Smooth muscle cell (in vitro differentiated cells): ENCODE measurements at regions not wholly inside any gene's neighbourhood (a gene's known extent, or its start where the extent isn't known, plus 50 kb on each side); places are given as distances from the start of the nearest gene placed in this dataset.

Experiments
- DNase-seq: peaks from one replicate; lab custom pipeline; 2025; ENCODE audit not compliant: unreplicated experiment; lab: John Stamatoyannopoulos, UW
- H2AFZ ChIP-seq: fragments of 200-600 bp; sonication (generic); 2 replicates; pipeline ENCODE4 v1.6.0; 2016; ENCODE audit warnings: antibody characterized with exemption, low read depth, mild to moderate bottlenecking
- H3F3A ChIP-seq: fragments of 200-600 bp; sonication (generic); 2 replicates; pipeline ENCODE4 v1.6.0; 2017; ENCODE audit warnings: antibody characterized with exemption, low read depth
- H3K27ac ChIP-seq: fragments of 200-600 bp; sonication (generic); 2 replicates; pipeline ENCODE4 v1.5.1; 2016; ENCODE audit warnings: low read depth, mild to moderate bottlenecking
- H3K27me3 ChIP-seq: fragments of 200-600 bp; sonication (generic); 2 replicates; pipeline ENCODE4 v1.6.1; 2016; ENCODE audit warnings: low read depth, mild to moderate bottlenecking
- H3K36me3 ChIP-seq: fragments of 200-600 bp; sonication (generic); 2 replicates; pipeline ENCODE4 v1.5.1; 2016; ENCODE audit warnings: low read depth
- H3K4me1 ChIP-seq: fragments of 200-600 bp; sonication (generic); 2 replicates; pipeline ENCODE4 v1.5.1; 2016; ENCODE audit warnings: low read depth
- H3K4me2 ChIP-seq: fragments of 200-600 bp; sonication (generic); 2 replicates; pipeline ENCODE4 v1.6.0; 2016; ENCODE audit warnings: mild to moderate bottlenecking
- H3K4me3 ChIP-seq: fragments of 200-600 bp; sonication (generic); 2 replicates; pipeline ENCODE4 v1.5.1; 2016; ENCODE audit warnings: mild to moderate bottlenecking
- H3K79me2 ChIP-seq: fragments of 200-600 bp; sonication (generic); 2 replicates; pipeline ENCODE4 v1.6.0; 2016; ENCODE audit warnings: low read depth, mild to moderate bottlenecking
- H3K9ac ChIP-seq: fragments of 200-600 bp; sonication (generic); 2 replicates; pipeline ENCODE4 v1.6.0; 2016; ENCODE audit warnings: low read depth
- H3K9me3 ChIP-seq: fragments of 200-600 bp; sonication (generic); replicated peaks from 2 replicates; pipeline ENCODE4 v1.5.1; 2016; ENCODE audit warnings: low read depth
- H4K20me1 ChIP-seq: fragments of 200-600 bp; sonication (generic); 2 replicates; pipeline ENCODE4 v1.6.0; 2016; ENCODE audit warnings: low read depth
- CTCF ChIP-seq: fragments of 200-600 bp; sonication (generic); IDR thresholded peaks from 2 replicates; pipeline ENCODE4 v1.5.1; 2017; ENCODE audit warnings: borderline replicate concordance, mild to moderate bottlenecking, antibody characterized with exemption; ENCODE audit not compliant: insufficient read depth, poor library complexity, severe bottlenecking
- WGBS: methylation state at CpG from one replicate; pipeline ENCODE4 v1.1.7; 2016; ENCODE audit warnings: low lambda C conversion rate; 5-methylcytosine and 5-hydroxymethylcytosine counted together

- Histone ChIP-seq H3K9me3 (no peaks in the 10 kb centered on the region), H2AFZ (no peak overlapping the region), H3K27me3 (no peaks in the 10 kb centered on the region), H3F3A (no peaks in the 10 kb centered on the region), H3K36me3 (no peaks in the 10 kb centered on the region), H3K4me1 (no peaks in the 10 kb centered on the region), H3K79me2 (no peaks in the 10 kb centered on the region), H3K4me2 (no peak overlapping the region), H3K4me3 (no peak overlapping the region), H3K27ac (no peak overlapping the region), H3K9ac (no peak overlapping the region), H4K20me1 (no peaks in the 10 kb centered on the region)
- no peak for TF ChIP-seq CTCF
- DNase-seq: no peak
- 81% methylated on average over 2 of the region's 2 CpGs for WGBS
Measured at GRCh38 chr3:148054999-148055398, 642.7 kb upstream of the AGTR1 start.

GRCh38 chr3:148062590-148062989 is 635.1 kb upstream of the AGTR1 start:
- Histone ChIP-seq H3K4me1 (no peaks in the 10 kb centered on the region), H3K9ac (no peak overlapping the region), H2AFZ (no peak overlapping the region), H3K9me3 (no peaks in the 10 kb centered on the region), H3F3A (no peaks in the 10 kb centered on the region), H3K79me2 (no peaks in the 10 kb centered on the region), H3K4me3 (no peak overlapping the region), H3K4me2 (no peak overlapping the region), H4K20me1 (no peaks in the 10 kb centered on the region), H3K27ac (no peak overlapping the region), H3K36me3 (no peaks in the 10 kb centered on the region), H3K27me3 (no peaks in the 10 kb centered on the region)
- TF ChIP-seq CTCF: no peak
- 91% methylated on average over 1 of the region's 1 CpG for WGBS
- DNase-seq: no peak

DNA sequence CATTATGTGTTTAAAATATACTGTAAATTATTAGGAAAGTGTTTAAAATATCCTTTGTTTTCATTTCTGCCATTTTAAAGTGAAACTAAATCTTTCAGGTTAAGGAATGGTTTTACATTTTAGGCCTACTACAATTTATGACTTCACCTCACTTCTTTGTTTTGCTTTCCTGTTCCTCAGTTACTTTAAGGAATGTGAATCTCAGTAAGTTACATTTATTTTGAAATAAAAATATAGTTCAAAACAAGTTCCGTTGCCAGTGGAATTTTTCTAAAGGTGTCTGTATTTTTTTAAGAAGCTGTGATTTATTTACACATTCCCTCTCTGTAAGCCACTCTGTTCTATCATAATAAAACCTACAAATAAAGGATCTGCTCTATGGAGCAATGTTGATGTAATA is 630.9 kb upstream of the AGTR1 start:
- no peaks in the 10 kb centered on the region for H3K36me3 ChIP-seq
- no peak for TF ChIP-seq CTCF
- H3K4me1 ChIP-seq: no peaks in the 10 kb centered on the region
- H4K20me1 ChIP-seq: no peaks in the 10 kb centered on the region
- H3K9ac ChIP-seq: no peak overlapping the region
- H2AFZ ChIP-seq: no peak overlapping the region
- no peaks in the 10 kb centered on the region for H3K27me3 ChIP-seq
- no peaks in the 10 kb centered on the region for H3F3A ChIP-seq
- no peak overlapping the region for H3K4me2 ChIP-seq
- DNase-seq: no peak
- no peak overlapping the region for H3K27ac ChIP-seq
- H3K9me3 ChIP-seq: no peaks in the 10 kb centered on the region
- H3K4me3 ChIP-seq: no peak overlapping the region
- WGBS: 83% methylated on average over 1 of the region's 1 CpG
- no peaks in the 10 kb centered on the region for H3K79me2 ChIP-seq

DNA sequence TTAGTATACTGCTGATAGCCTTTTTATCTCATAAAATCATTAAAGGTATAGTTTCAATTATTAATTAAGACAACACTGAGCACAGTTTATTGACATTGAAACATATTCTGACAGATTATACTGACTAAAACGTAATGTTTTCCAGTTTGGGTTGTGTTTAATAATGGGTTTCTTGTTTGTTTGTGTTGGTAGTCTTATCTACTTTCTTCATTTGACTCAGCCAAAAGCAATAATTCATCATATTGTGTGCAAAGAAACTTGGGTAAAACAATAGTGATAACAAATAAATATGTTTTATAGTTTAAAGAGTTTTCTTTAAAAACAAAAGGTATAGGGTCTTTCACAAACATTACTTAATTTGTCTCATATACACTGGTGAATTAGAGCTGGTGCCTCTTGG is 629.2 kb upstream of the AGTR1 start:
- DNase-seq: no peak
- 58% methylated on average over 1 of the region's 1 CpG for WGBS
- no peaks in the 10 kb centered on the region for H3F3A ChIP-seq
- no peaks in the 10 kb centered on the region for H3K9me3 ChIP-seq
- H3K27ac ChIP-seq: no peak overlapping the region
- no peak overlapping the region for H3K4me2 ChIP-seq
- H3K4me3 ChIP-seq: no peak overlapping the region
- no peaks in the 10 kb centered on the region for H3K4me1 ChIP-seq
- H3K27me3 ChIP-seq: no peaks in the 10 kb centered on the region
- H3K36me3 ChIP-seq: no peaks in the 10 kb centered on the region
- H3K9ac ChIP-seq: no peak overlapping the region
- no peak for TF ChIP-seq CTCF
- no peaks in the 10 kb centered on the region for H3K79me2 ChIP-seq
- no peak overlapping the region for H2AFZ ChIP-seq
- H4K20me1 ChIP-seq: no peaks in the 10 kb centered on the region
